B cell (primary cell): ENCODE measurements at regions not wholly inside any gene's neighbourhood (a gene's known extent, or its start where the extent isn't known, plus 50 kb on each side); places are given as distances from the start of the nearest gene placed in this dataset.

Source experiments
- ATAC-seq: fragments of 200-7000 bp; cut with Tn5 transposase; one replicate; pipeline ENCODE4 v1.10.0; 2021; ENCODE audit warnings: low read depth, mild to moderate bottlenecking, moderate number of reproducible peaks, moderate library complexity
- CTCF ChIA-PET: fragments of 350-600 bp; sonication (Branson Sonifier 250); formaldehyde crosslinking; loops from one replicate; lab custom pipeline; 2021; ENCODE audit warnings: antibody characterized with exemption, inconsistent platforms; lab: Charles Lee
- POLR2A ChIA-PET: fragments of 350-600 bp; sonication (Branson Sonifier 250); formaldehyde crosslinking; loops from one replicate; lab custom pipeline; 2021; ENCODE audit warnings: antibody characterized with exemption; lab: Charles Lee
- DNase-seq: peaks from one replicate; pipeline ENCODE4 v3.0.0; 2013
- H2AFZ ChIP-seq: 2 replicates; pipeline ENCODE4 v1.6.1; 2012; ENCODE audit warnings: mild to moderate bottlenecking, low read depth, low read length; ENCODE audit not compliant: insufficient read depth, poor library complexity, severe bottlenecking
- H3K27ac ChIP-seq, 2 donors: 1 replicate in 1 of 2; 2 replicates in 1 of 2; pipeline ENCODE4 v1.5.1; 2012 to 2013; ENCODE audit warnings: low read length in 2 of 2, mild to moderate bottlenecking in 2 of 2, moderate library complexity in 1 of 2
- H3K27me3 ChIP-seq, 4 experiments: fragments of 200-600 bp in 1 of 4; sonication (generic) in 1 of 4; replicated peaks in 1 of 4; 1 replicate in 2 of 4; 2 replicates in 2 of 4; pipeline versions ENCODE4 v1.6.1 to v1.7.0; 2013 to 2016; ENCODE audit warnings: low read length in 3 of 4, mild to moderate bottlenecking in 2 of 4, mixed read lengths in 1 of 4, moderate library complexity in 1 of 4; ENCODE audit not compliant: insufficient read depth in 4 of 4, control insufficient read depth in 3 of 4; ENCODE audit errors: control extremely low read depth in 1 of 4
- H3K36me3 ChIP-seq, 2 experiments: replicated peaks in 1 of 2; 1 replicate in 1 of 2; 2 replicates in 1 of 2; pipeline versions ENCODE4 v1.6.1 to v1.7.1; 2013; ENCODE audit warnings: low read length in 1 of 2; ENCODE audit not compliant: insufficient read depth in 2 of 2, control insufficient read depth in 1 of 2; ENCODE audit errors: control extremely low read depth in 1 of 2, extremely low read depth in 1 of 2
- H3K4me1 ChIP-seq, 2 donors: fragments of 200-600 bp in 1 of 2; sonication (generic) in 1 of 2; 1 replicate in 1 of 2; 2 replicates in 1 of 2; pipeline versions ENCODE4 v1.5.1 to v1.6.1; 2013 to 2017; ENCODE audit warnings: low read length in 2 of 2; ENCODE audit not compliant: control insufficient read depth in 2 of 2, insufficient read depth in 2 of 2
- H3K4me2 ChIP-seq: replicated peaks from 2 replicates; pipeline ENCODE3; 2012; ENCODE audit warnings: mild to moderate bottlenecking, low read depth, low read length; ENCODE audit not compliant: poor library complexity, severe bottlenecking
- H3K4me3 ChIP-seq, 5 experiments: fragments of 200-600 bp in 1 of 5; sonication (generic) in 1 of 5; 1 replicate in 3 of 5; 2 replicates in 2 of 5; pipeline versions ENCODE4 v1.5.1 to v1.7.0; 2011 to 2016; ENCODE audit warnings: low read length in 4 of 5, mild to moderate bottlenecking in 4 of 5, low read depth in 2 of 5, control low read depth in 1 of 5, moderate library complexity in 1 of 5; ENCODE audit not compliant: insufficient read depth in 1 of 5; ENCODE audit errors: control extremely low read depth in 1 of 5, extremely low read depth in 1 of 5
- H3K79me2 ChIP-seq: fragments of 200-600 bp; sonication (generic); one replicate; pipeline ENCODE4 v1.6.0; 2016; ENCODE audit warnings: low read length; ENCODE audit not compliant: control insufficient read depth, insufficient read depth
- H3K9ac ChIP-seq: fragments of 200-600 bp; sonication (generic); 2 replicates; pipeline ENCODE4 v1.6.1; 2017; ENCODE audit warnings: mild to moderate bottlenecking, low read length, moderate library complexity
- H3K9me3 ChIP-seq, 3 donors: one replicate each; pipeline versions ENCODE4 v1.6.1 to v1.7.1; 2013; ENCODE audit warnings: low read length in 2 of 3; ENCODE audit not compliant: control insufficient read depth in 2 of 3, insufficient read depth in 1 of 3; ENCODE audit errors: control extremely low read depth in 1 of 3
- H4K20me1 ChIP-seq: 2 replicates; pipeline ENCODE4 v1.6.0; 2012; ENCODE audit warnings: mild to moderate bottlenecking, low read length; ENCODE audit not compliant: insufficient read depth, control insufficient read depth, poor library complexity, severe bottlenecking
- H3K27ac Mint-ChIP-seq: one replicate; pipeline ENCODE4 v1.8.0; 2021; ENCODE audit warnings: mixed read lengths
- H3K27me3 Mint-ChIP-seq: one replicate; pipeline ENCODE4 v1.8.0; 2021; ENCODE audit warnings: mixed read lengths
- H3K4me1 Mint-ChIP-seq: one replicate; pipeline ENCODE4 v1.8.0; 2021; ENCODE audit warnings: mixed read lengths
- H3K4me3 Mint-ChIP-seq: one replicate; pipeline ENCODE4 v1.8.0; 2021; ENCODE audit warnings: mixed read lengths
- H3K9me3 Mint-ChIP-seq: one replicate; pipeline ENCODE4 v1.8.0; 2022; ENCODE audit warnings: mixed read lengths; ENCODE audit not compliant: insufficient read depth
- CTCF ChIP-seq: fragments of 200-600 bp; IDR thresholded peaks from one replicate; pipeline ENCODE4 v1.8.0; 2022; ENCODE audit warnings: antibody characterized with exemption, mild to moderate bottlenecking
- EZH2 ChIP-seq: IDR thresholded peaks from 2 replicates; pipeline ENCODE4 v1.6.1; 2012; ENCODE audit warnings: borderline replicate concordance, low read depth, mild to moderate bottlenecking, moderate library complexity, low read length; ENCODE audit not compliant: insufficient read depth, poor library complexity, severe bottlenecking
- WGBS: methylation state at CpG from one replicate; pipeline ENCODE4 v1.1.5; 2013; ENCODE audit warnings: missing lambda C conversion rate; ENCODE audit not compliant: insufficient coverage; 5-methylcytosine and 5-hydroxymethylcytosine counted together
- intact Hi-C: fragments of 100-400 bp; cut with micrococcal nuclease; formaldehyde crosslinking; loops from one replicate; pipeline ENCODE4 v1.10.0; 2022

GRCh38 chr11:7154881-7155361 lies 66.1 kb downstream of the RBMXL2 start:
- Mint-ChIP-seq H3K27me3 (peaks cover 13% of the 10 kb centered on the region), H3K27ac (no peak overlapping the region), H3K4me1 (no peaks in the 10 kb centered on the region), H3K4me3 (no peak overlapping the region), H3K9me3 (no peaks in the 10 kb centered on the region)
- ChIA-PET CTCF (no interaction called here), POLR2A (no interaction called here)
- ATAC-seq (no peak), DNase-seq (no peak)
- Histone ChIP-seq H2AFZ (no peak overlapping the region), H3K27me3 (no peaks in the 10 kb centered on the region), H3K79me2 (no peaks in the 10 kb centered on the region), H3K4me3 (no peak overlapping the region), H3K27ac (no peak overlapping the region), H3K9ac (no peak overlapping the region), H3K9me3 (no peaks in the 10 kb centered on the region), H3K4me2 (no peak overlapping the region), H3K4me1 (no peaks in the 10 kb centered on the region), H3K36me3 (no peaks in the 10 kb centered on the region), H4K20me1 (no peaks in the 10 kb centered on the region)
- intact Hi-C loops: no loop called here
- TF ChIP-seq CTCF (no peak), EZH2 (no peak)
- 50% methylated on average over 1 of the region's 2 CpGs for WGBS

GRCh38 chr11:7160814-7161489 lies 72.2 kb downstream of the RBMXL2 start:
- Mint-ChIP-seq H3K4me1 (no peaks in the 10 kb centered on the region), H3K27ac (no peak overlapping the region), H3K9me3 (no peaks in the 10 kb centered on the region), H3K27me3 (peaks cover 15% of the 10 kb centered on the region), H3K4me3 (no peak overlapping the region)
- TF ChIP-seq CTCF: no peak
- no peak for TF ChIP-seq EZH2
- H3K4me3 ChIP-seq: no peak overlapping the region
- 100% methylated on average over 1 of the region's 3 CpGs for WGBS
- H3K27me3 ChIP-seq: peaks cover 0 to 1% (median 0%) of the 10 kb centered on the region in 4 experiments
- ChIA-PET POLR2A (no interaction called here), CTCF (no interaction called here)
- no peak overlapping the region for H3K4me2 ChIP-seq
- ATAC-seq (no peak), DNase-seq (no peak)
- H3K9me3 ChIP-seq: no peaks in the 10 kb centered on the region
- H3K27ac ChIP-seq: no peak overlapping the region
- no peaks in the 10 kb centered on the region for H4K20me1 ChIP-seq
- H2AFZ ChIP-seq: no peak overlapping the region
- no peak overlapping the region for H3K9ac ChIP-seq
- no peaks in the 10 kb centered on the region for H3K4me1 ChIP-seq
- H3K36me3 ChIP-seq: no peaks in the 10 kb centered on the region
- H3K79me2 ChIP-seq: no peaks in the 10 kb centered on the region
- intact Hi-C loops: no loop called here
